ENCODE measurements at regions not wholly inside any gene's neighbourhood (a gene's known extent, or its start where the extent isn't known, plus 50 kb on each side); places are given as distances from the start of the nearest gene placed in this dataset.
"Not testable (repeated sequence)": the region's sequence is repeated elsewhere in the genome, so short reads cannot be mapped to it uniquely, and the experiment has no call there.

DNA sequence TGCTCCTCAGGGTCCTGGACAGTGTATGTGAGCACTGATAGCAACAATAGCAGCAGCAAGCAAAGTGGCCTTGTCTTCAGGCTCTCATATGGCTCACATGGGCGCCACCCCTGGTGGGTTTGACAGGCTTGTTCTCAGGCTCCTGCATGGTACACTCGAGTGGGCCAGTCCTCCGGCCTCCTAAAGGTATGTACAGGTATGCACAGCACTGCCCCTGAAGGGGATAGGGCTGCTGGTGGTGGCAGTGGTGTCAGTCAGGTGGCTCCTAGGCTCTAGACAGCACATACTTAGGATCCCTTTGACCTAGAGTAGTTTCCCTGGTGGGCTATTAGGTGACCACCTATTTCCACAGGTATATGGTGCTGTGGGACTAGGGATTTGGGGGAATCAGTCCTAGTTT, 79.8 kb downstream of the LGALS9B start:
- in situ Hi-C loops (cut with HindIII; ENCODE audit: low pct_ligation_motif_present, low pct_unique_long_range_greater_than_20kb, low sequenced_read_pairs): not testable (repeated sequence)

GRCh38 chr17:20381358-20382300, 85.7 kb downstream of the LGALS9B start:
- in situ Hi-C loops (cut with HindIII; ENCODE audit: low pct_ligation_motif_present, low pct_unique_long_range_greater_than_20kb, low sequenced_read_pairs): not testable (repeated sequence)
- DNase-seq: peak; percentile 30

More for the DNA sequence above, 79.8 kb downstream of the LGALS9B start:
- not testable (repeated sequence) for DNase-seq

DNA sequence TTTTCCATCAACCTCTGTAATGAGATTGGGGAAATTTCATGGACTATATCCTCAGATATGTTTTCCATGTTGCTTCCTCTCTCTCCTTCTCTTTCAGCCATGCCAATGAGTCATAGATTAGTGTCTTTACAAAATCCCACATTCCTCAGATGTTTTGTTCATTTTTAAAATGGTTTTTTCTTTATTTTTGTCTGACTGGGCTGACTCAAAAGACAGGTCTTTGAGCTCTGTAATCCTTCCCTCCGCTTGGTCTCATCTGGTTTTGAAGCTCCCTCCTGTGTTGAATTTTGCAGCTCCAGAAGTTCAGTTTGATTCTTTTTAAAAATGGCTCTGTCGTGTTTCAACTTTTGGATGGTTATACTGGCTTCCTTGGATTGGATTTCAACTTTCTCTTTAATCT, 86.7 kb downstream of the LGALS9B start:
- in situ Hi-C loops (cut with HindIII; ENCODE audit: low pct_ligation_motif_present, low pct_unique_long_range_greater_than_20kb, low sequenced_read_pairs); DNase-seq: not testable (repeated sequence)

- DNase-seq; in situ Hi-C loops (cut with HindIII; ENCODE audit: low pct_ligation_motif_present, low pct_unique_long_range_greater_than_20kb, low sequenced_read_pairs): not testable (repeated sequence)
Measured at GRCh38 chr17:20379251-20379650, 88.1 kb downstream of the LGALS9B start.

GRCh38 chr17:20376642-20377041, 90.7 kb downstream of the LGALS9B start:
- DNase-seq; in situ Hi-C loops (cut with HindIII; ENCODE audit: low pct_ligation_motif_present, low pct_unique_long_range_greater_than_20kb, low sequenced_read_pairs): not testable (repeated sequence)

DNA sequence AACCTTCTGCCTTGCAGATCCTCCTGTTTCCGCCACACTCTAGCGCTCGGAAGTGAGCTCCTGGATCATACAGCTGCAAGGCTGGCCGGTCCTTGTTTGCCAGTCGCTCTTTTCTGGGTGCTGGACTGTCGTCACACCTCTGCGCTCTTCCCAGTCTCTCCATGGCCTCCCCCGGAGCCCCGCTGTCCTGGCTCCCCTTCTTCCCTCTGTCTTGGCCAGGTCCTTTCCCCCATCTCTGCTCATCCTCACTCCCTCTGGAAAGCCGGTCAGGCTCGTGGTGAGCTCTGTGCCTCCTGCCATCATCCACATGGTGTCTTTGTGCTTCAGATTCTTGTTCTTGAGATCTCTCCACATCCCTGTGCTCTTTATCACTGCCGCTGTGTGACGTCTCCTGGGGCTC, 91.6 kb downstream of the LGALS9B start:
- DNase-seq; in situ Hi-C loops (cut with HindIII; ENCODE audit: low pct_ligation_motif_present, low pct_unique_long_range_greater_than_20kb, low sequenced_read_pairs): not testable (repeated sequence)

All from ACHN (cell line).